ENCODE measurements at regions not wholly inside any gene's neighbourhood (a gene's known extent, or its start where the extent isn't known, plus 50 kb on each side); places are given as distances from the start of the nearest gene placed in this dataset.

GRCh38 chr11:70739811-70740487 is 341.6 kb downstream of the CTTN start:
- Histone ChIP-seq H3K36me3 (ENCODE audit: insufficient read depth, low read length) (no peaks in the 10 kb centered on the region), H3K27ac (ENCODE audit: low read depth, low read length) (no peak overlapping the region), H3K9me3 (ENCODE audit: control insufficient read depth in 1 of 2, low read length in 2 of 2) (no peaks in the 10 kb centered on the region), H3K4me1 (ENCODE audit: insufficient read depth, low read length) (no peaks in the 10 kb centered on the region), H3K27me3 (ENCODE audit: insufficient read depth, low read length) (no peaks in the 10 kb centered on the region), H3K4me3 (ENCODE audit: low read length in 2 of 2) (no peak overlapping the region)
- no peaks in the 10 kb centered on the region for H3K9me3 Mint-ChIP-seq
- H3K36me3 Mint-ChIP-seq, result no peaks in the 10 kb centered on the region
- H3K27me3 Mint-ChIP-seq, result peaks cover 6 to 13% of the 10 kb centered on the region in 2 donors
- no peak for DNase-seq
- H3K4me3 Mint-ChIP-seq, result no peak overlapping the region
- POLR2A ChIA-PET (ENCODE audit: partially characterized antibody), result no interaction called here
- no peak overlapping the region for H3K27ac Mint-ChIP-seq
- CTCF ChIA-PET (ENCODE audit: partially characterized antibody), result no interaction called here
- intact Hi-C loops (cut with micrococcal nuclease), result no loop called here
- H3K4me1 Mint-ChIP-seq, result peaks cover 0 to 2% (median 0%) of the 10 kb centered on the region in 4 donors

DNA sequence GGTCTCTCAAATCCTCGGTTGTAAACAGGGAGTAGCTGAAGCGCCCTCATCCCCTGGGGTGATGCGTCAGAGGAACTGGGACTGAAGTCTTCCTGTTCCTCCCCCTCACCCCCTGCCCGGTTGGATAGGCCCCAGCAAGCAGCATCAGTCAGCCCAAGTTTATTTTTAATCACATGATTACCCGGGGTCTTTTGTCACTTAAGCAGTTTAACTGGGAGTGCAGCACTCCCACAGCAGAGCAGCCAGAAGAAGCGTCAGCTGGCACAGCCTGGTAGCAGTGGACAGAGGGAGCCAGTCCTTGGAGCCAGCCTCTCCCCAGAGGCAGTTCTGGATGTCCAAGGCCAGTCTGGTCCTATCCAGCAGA is 342.1 kb downstream of the CTTN start:
- intact Hi-C loops (cut with micrococcal nuclease), result no loop called here
- H3K4me1 ChIP-seq (ENCODE audit: insufficient read depth, low read length), result no peaks in the 10 kb centered on the region
- H3K36me3 Mint-ChIP-seq, result no peaks in the 10 kb centered on the region
- POLR2A ChIA-PET (ENCODE audit: partially characterized antibody), result no interaction called here
- H3K4me1 Mint-ChIP-seq, result peaks cover 0 to 2% (median 0%) of the 10 kb centered on the region in 4 donors
- no peak for DNase-seq
- no peaks in the 10 kb centered on the region for H3K9me3 ChIP-seq (ENCODE audit: control insufficient read depth in 1 of 2, low read length in 2 of 2)
- no peak overlapping the region for H3K27ac Mint-ChIP-seq
- H3K27ac ChIP-seq (ENCODE audit: low read depth, low read length), result no peak overlapping the region
- H3K27me3 ChIP-seq (ENCODE audit: insufficient read depth, low read length), result no peaks in the 10 kb centered on the region
- H3K4me3 Mint-ChIP-seq, result no peak overlapping the region
- H3K27me3 Mint-ChIP-seq, result peaks cover 6 to 13% of the 10 kb centered on the region in 2 donors
- CTCF ChIA-PET (ENCODE audit: partially characterized antibody), result no interaction called here
- no peaks in the 10 kb centered on the region for H3K36me3 ChIP-seq (ENCODE audit: insufficient read depth, low read length)
- H3K4me3 ChIP-seq (ENCODE audit: low read length in 2 of 2), result no peak overlapping the region
- H3K9me3 Mint-ChIP-seq, result no peaks in the 10 kb centered on the region

DNA sequence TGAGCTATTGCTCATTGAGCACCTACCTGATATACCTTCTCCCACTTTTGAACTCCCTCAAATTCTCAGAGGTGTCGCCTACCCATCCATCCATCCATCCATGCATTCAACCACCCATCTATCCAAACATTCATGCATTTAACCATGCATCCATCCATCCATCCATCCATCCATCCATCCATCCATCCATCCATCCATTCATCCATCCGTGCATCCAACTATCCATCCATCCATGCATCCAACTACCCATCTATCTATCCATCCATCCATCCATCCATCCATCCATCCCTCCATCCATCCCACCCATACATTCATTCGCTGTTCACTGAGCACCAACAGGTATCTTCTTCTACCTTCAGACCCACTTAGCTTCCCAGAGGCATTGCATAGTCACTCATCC is 342.8 kb downstream of the CTTN start:
- no peak overlapping the region for H3K4me3 ChIP-seq (ENCODE audit: low read length in 2 of 2)
- intact Hi-C loops (cut with micrococcal nuclease), result no loop called here
- DNase-seq, result no peak
- CTCF ChIA-PET (ENCODE audit: partially characterized antibody), result no interaction called here
- H3K27ac ChIP-seq (ENCODE audit: low read depth, low read length), result no peak overlapping the region
- H3K4me3 Mint-ChIP-seq, result no peak overlapping the region
- no peak overlapping the region for H3K27ac Mint-ChIP-seq
- H3K9me3 ChIP-seq (ENCODE audit: control insufficient read depth in 1 of 2, low read length in 2 of 2), result no peaks in the 10 kb centered on the region
- POLR2A ChIA-PET (ENCODE audit: partially characterized antibody), result no interaction called here
- peaks cover 0 to 1% (median 0%) of the 10 kb centered on the region in 8 donors for H3K9me3 Mint-ChIP-seq
- H3K27me3 Mint-ChIP-seq, result peaks cover 6 to 13% of the 10 kb centered on the region in 2 donors
- no peaks in the 10 kb centered on the region for H3K4me1 ChIP-seq (ENCODE audit: insufficient read depth, low read length)
- peaks cover 0 to 2% (median 0%) of the 10 kb centered on the region in 4 donors for H3K4me1 Mint-ChIP-seq
- H3K36me3 ChIP-seq (ENCODE audit: insufficient read depth, low read length), result no peaks in the 10 kb centered on the region
- H3K36me3 Mint-ChIP-seq, result no peaks in the 10 kb centered on the region
- H3K27me3 ChIP-seq (ENCODE audit: insufficient read depth, low read length), result no peaks in the 10 kb centered on the region

DNA sequence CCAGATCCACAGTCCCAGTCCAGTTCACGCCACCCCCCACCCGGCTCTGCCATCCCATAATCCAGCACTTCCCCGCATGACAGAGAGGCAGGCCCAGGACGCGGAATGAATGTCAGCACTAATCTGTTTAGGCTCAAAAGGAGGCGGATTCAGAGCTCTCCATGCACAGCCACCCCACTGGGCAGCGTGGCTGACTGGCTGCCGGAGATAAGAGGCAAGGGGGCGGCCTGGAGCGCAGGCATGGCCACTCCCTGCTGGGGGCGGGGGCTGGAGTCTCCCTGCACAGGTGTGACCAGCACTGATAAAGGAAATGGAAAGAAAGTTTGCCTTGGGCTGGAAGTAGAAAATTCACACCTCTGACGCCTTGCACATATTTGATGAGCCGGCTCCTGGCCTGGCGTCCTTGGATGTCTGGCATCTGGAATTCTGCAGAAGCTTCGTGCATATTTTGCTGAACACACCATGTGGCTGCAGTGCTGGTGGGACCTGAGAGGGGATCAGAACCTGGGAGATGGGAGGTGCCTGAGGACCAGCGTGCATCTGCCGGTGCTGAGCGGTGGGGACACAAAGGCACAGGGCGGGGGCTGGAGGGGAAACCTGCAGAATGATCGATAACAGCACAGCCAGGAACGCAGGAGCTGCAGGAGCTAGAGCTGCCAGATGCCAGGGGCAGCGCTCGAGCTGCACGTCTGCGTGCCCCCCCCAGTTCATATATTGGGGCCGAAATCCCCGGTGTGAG is 344.4 kb downstream of the CTTN start:
- POLR2A ChIA-PET (ENCODE audit: partially characterized antibody), result no interaction called here
- DNase-seq, result no peak
- no peaks in the 10 kb centered on the region for H3K36me3 Mint-ChIP-seq

DNA sequence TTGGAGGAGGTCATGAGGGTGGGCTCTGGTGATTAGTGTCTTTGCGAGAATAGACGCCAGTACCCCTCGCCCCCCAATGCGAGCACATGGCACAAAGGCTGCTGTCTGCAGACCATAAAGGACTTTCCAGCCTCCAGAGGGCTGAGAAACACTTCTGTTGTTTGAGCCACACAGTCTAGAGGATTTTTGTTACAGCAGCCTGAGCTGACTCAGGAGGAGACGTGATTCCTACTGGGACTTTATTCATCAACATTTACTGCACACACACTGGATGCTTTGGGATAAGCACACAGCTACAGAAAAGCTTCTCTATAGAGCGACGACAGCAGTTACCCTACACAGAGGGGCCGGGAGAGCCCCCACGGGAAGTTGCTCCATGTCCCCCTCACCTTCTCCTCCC is 345.0 kb downstream of the CTTN start:
- H3K9me3 ChIP-seq (ENCODE audit: control insufficient read depth in 1 of 2, low read length in 2 of 2), result no peaks in the 10 kb centered on the region
- peaks cover 0 to 2% (median 0%) of the 10 kb centered on the region in 4 donors for H3K4me1 Mint-ChIP-seq
- no peak overlapping the region for H3K4me3 ChIP-seq (ENCODE audit: low read length in 2 of 2)
- no peak for DNase-seq
- peaks cover 0 to 2% (median 0%) of the 10 kb centered on the region in 8 donors for H3K9me3 Mint-ChIP-seq
- no peaks in the 10 kb centered on the region for H3K36me3 Mint-ChIP-seq
- no peaks in the 10 kb centered on the region for H3K36me3 ChIP-seq (ENCODE audit: insufficient read depth, low read length)
- no peaks in the 10 kb centered on the region for H3K4me1 ChIP-seq (ENCODE audit: insufficient read depth, low read length)
- intact Hi-C loops (cut with micrococcal nuclease), result no loop called here
- H3K4me3 Mint-ChIP-seq, result no peak overlapping the region
- H3K27me3 Mint-ChIP-seq, result peaks cover 6 to 13% of the 10 kb centered on the region in 2 donors
- H3K27ac ChIP-seq (ENCODE audit: low read depth, low read length), result no peak overlapping the region
- no peak overlapping the region for H3K27ac Mint-ChIP-seq
- CTCF ChIA-PET (ENCODE audit: partially characterized antibody), result interaction anchor here (1.5 kb wide), 1 partner anchor 13 kb away, joined by 3 read pairs; no protein-coding TSS in a partner anchor
- no peaks in the 10 kb centered on the region for H3K27me3 ChIP-seq (ENCODE audit: insufficient read depth, low read length)
- POLR2A ChIA-PET (ENCODE audit: partially characterized antibody), result no interaction called here

More for the DNA sequence above, 344.4 kb downstream of the CTTN start:
- Mint-ChIP-seq H3K4me1 (peaks cover 0 to 2% (median 0%) of the 10 kb centered on the region in 4 donors), H3K27ac (no peak overlapping the region), H3K4me3 (no peak overlapping the region), H3K9me3 (peaks cover 0 to 1% (median 0%) of the 10 kb centered on the region in 8 donors), H3K27me3 (peaks cover 6 to 13% of the 10 kb centered on the region in 2 donors)
- H3K9me3 ChIP-seq (ENCODE audit: control insufficient read depth in 1 of 2, low read length in 2 of 2), result no peaks in the 10 kb centered on the region
- CTCF ChIA-PET (ENCODE audit: partially characterized antibody), result interaction anchor here (1.5 kb wide), 1 partner anchor 13 kb away, joined by 3 read pairs; no protein-coding TSS in a partner anchor
- intact Hi-C loops (cut with micrococcal nuclease), result no loop called here
- H3K4me1 ChIP-seq (ENCODE audit: insufficient read depth, low read length), result no peaks in the 10 kb centered on the region
- H3K27ac ChIP-seq (ENCODE audit: low read depth, low read length), result no peak overlapping the region
- H3K27me3 ChIP-seq (ENCODE audit: insufficient read depth, low read length), result no peaks in the 10 kb centered on the region
- H3K4me3 ChIP-seq (ENCODE audit: low read length in 2 of 2), result no peak overlapping the region
- no peaks in the 10 kb centered on the region for H3K36me3 ChIP-seq (ENCODE audit: insufficient read depth, low read length)

GRCh38 chr11:70743941-70744351 is 345.6 kb downstream of the CTTN start:
- Histone ChIP-seq H3K27ac (ENCODE audit: low read depth, low read length) (no peak overlapping the region), H3K4me3 (ENCODE audit: low read length in 2 of 2) (no peak overlapping the region), H3K9me3 (ENCODE audit: control insufficient read depth in 1 of 2, low read length in 2 of 2) (no peaks in the 10 kb centered on the region), H3K4me1 (ENCODE audit: insufficient read depth, low read length) (no peaks in the 10 kb centered on the region), H3K27me3 (ENCODE audit: insufficient read depth, low read length) (no peaks in the 10 kb centered on the region), H3K36me3 (ENCODE audit: insufficient read depth, low read length) (no peaks in the 10 kb centered on the region)
- Mint-ChIP-seq H3K9me3 (peaks cover 0 to 7% (median 1%) of the 10 kb centered on the region in 8 donors), H3K4me1 (peaks cover 0 to 2% (median 0%) of the 10 kb centered on the region in 4 donors), H3K27me3 (peaks cover 9 to 13% of the 10 kb centered on the region in 2 donors), H3K27ac (no peak overlapping the region), H3K36me3 (no peaks in the 10 kb centered on the region), H3K4me3 (no peak overlapping the region)
- ChIA-PET CTCF (ENCODE audit: partially characterized antibody) (no interaction called here), POLR2A (ENCODE audit: partially characterized antibody) (no interaction called here)
- intact Hi-C loops (cut with micrococcal nuclease), result no loop called here
- no peak for DNase-seq

- Mint-ChIP-seq H3K9me3 (peaks cover 0 to 13% (median 6%) of the 10 kb centered on the region in 8 donors), H3K27me3 (peaks cover 9 to 13% of the 10 kb centered on the region in 2 donors), H3K36me3 (no peaks in the 10 kb centered on the region), H3K4me1 (peaks cover 0 to 2% (median 0%) of the 10 kb centered on the region in 4 donors), H3K27ac (no peak overlapping the region), H3K4me3 (no peak overlapping the region)
- Histone ChIP-seq H3K27ac (ENCODE audit: low read depth, low read length) (no peak overlapping the region), H3K36me3 (ENCODE audit: insufficient read depth, low read length) (no peaks in the 10 kb centered on the region), H3K4me3 (ENCODE audit: low read length in 2 of 2) (no peak overlapping the region), H3K4me1 (ENCODE audit: insufficient read depth, low read length) (no peaks in the 10 kb centered on the region), H3K9me3 (ENCODE audit: control insufficient read depth in 1 of 2, low read length in 2 of 2) (no peaks in the 10 kb centered on the region), H3K27me3 (ENCODE audit: insufficient read depth, low read length) (no peaks in the 10 kb centered on the region)
- ChIA-PET POLR2A (ENCODE audit: partially characterized antibody) (no interaction called here), CTCF (ENCODE audit: partially characterized antibody) (no interaction called here)
- intact Hi-C loops (cut with micrococcal nuclease), result no loop called here
- no peak for DNase-seq
Observed at GRCh38 chr11:70744396-70745185, 346.3 kb downstream of the CTTN start.

All from CD4-positive, alpha-beta memory T cell (primary cell).